ENCODE measurements at regions not wholly inside any gene's neighbourhood (a gene's known extent, or its start where the extent isn't known, plus 50 kb on each side); places are given as distances from the start of the nearest gene placed in this dataset.

- TF ChIP-seq ATF3 (IDR thresholded peaks at IDR 0.05) (no peak), TAF1 (conservative IDR thresholded peaks at IDR 0.05) (no peak), RXRA (IDR thresholded peaks at IDR 0.05) (no peak), GABPA (IDR thresholded peaks at IDR 0.05 in 1 of 2, conservative IDR thresholded peaks at IDR 0.05 in 1 of 2) (no peak), HNF4G (IDR thresholded peaks at IDR 0.05) (no peak), MAX (IDR thresholded peaks at IDR 0.05) (no peak)
Observed at GRCh38 chr17:13996748-13997147, 72.6 kb upstream of the COX10 start (continued).

- Histone ChIP-seq H3K4me3 (ENCODE audit: low read depth in 1 of 3, low read length in 3 of 3) (no peak overlapping the region), H3K9me3 (ENCODE audit: control insufficient read depth in 4 of 4, low read length in 3 of 4) (no peaks in the 10 kb centered on the region), H3K9ac (ENCODE audit: low read depth in 1 of 2, low read length in 2 of 2) (no peak overlapping the region), H3K27me3 (ENCODE audit: control insufficient read depth in 4 of 4, insufficient read depth in 4 of 4, low read length in 3 of 4) (no peaks in the 10 kb centered on the region), H3K27ac (ENCODE audit: low read depth in 1 of 2, low read length in 2 of 2) (no peak overlapping the region), H3K4me1 (ENCODE audit: control insufficient read depth in 4 of 4, insufficient read depth in 4 of 4, low read length in 3 of 4) (peaks cover 9 to 34% (median 25%) of the 10 kb centered on the region in 4 donors), H3K36me3 (ENCODE audit: control insufficient read depth in 4 of 4, insufficient read depth in 3 of 4, low read depth in 1 of 4, low read length in 3 of 4) (peaks cover 0 to 2% (median 0%) of the 10 kb centered on the region in 4 donors)
- TF ChIP-seq GABPA (IDR thresholded peaks at IDR 0.05 in 1 of 2, conservative IDR thresholded peaks at IDR 0.05 in 1 of 2): no peak
- TF ChIP-seq HNF4A (conservative IDR thresholded peaks at IDR 0.05): no peak
- TF ChIP-seq, protein P1, sequence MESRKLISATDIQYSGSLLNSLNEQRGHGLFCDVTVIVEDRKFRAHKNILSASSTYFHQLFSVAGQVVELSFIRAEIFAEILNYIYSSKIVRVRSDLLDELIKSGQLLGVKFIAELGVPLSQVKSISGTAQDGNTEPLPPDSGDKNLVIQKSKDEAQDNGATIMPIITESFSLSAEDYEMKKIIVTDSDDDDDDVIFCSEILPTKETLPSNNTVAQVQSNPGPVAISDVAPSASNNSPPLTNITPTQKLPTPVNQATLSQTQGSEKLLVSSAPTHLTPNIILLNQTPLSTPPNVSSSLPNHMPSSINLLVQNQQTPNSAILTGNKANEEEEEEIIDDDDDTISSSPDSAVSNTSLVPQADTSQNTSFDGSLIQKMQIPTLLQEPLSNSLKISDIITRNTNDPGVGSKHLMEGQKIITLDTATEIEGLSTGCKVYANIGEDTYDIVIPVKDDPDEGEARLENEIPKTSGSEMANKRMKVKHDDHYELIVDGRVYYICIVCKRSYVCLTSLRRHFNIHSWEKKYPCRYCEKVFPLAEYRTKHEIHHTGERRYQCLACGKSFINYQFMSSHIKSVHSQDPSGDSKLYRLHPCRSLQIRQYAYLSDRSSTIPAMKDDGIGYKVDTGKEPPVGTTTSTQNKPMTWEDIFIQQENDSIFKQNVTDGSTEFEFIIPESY (IDR thresholded peaks at IDR 0.05): no peak
- no peak for TF ChIP-seq YY1 (IDR thresholded peaks at IDR 0.05)
- TF ChIP-seq ATF3 (IDR thresholded peaks at IDR 0.05): no peak
- TF ChIP-seq SP1 (IDR thresholded peaks at IDR 0.05): no peak
- TF ChIP-seq RXRA (IDR thresholded peaks at IDR 0.05): no peak
- TF ChIP-seq RAD21 (IDR thresholded peaks at IDR 0.05): no peak
- no peak for TF ChIP-seq FOXA1 (IDR thresholded peaks at IDR 0.05)
- TF ChIP-seq, protein P2, sequence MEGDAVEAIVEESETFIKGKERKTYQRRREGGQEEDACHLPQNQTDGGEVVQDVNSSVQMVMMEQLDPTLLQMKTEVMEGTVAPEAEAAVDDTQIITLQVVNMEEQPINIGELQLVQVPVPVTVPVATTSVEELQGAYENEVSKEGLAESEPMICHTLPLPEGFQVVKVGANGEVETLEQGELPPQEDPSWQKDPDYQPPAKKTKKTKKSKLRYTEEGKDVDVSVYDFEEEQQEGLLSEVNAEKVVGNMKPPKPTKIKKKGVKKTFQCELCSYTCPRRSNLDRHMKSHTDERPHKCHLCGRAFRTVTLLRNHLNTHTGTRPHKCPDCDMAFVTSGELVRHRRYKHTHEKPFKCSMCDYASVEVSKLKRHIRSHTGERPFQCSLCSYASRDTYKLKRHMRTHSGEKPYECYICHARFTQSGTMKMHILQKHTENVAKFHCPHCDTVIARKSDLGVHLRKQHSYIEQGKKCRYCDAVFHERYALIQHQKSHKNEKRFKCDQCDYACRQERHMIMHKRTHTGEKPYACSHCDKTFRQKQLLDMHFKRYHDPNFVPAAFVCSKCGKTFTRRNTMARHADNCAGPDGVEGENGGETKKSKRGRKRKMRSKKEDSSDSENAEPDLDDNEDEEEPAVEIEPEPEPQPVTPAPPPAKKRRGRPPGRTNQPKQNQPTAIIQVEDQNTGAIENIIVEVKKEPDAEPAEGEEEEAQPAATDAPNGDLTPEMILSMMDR (IDR thresholded peaks at IDR 0.05; ENCODE audit: low read depth, low read length, missing input control): no peak
- TF ChIP-seq FOXA2 (IDR thresholded peaks at IDR 0.05): no peak
- TF ChIP-seq MAX (IDR thresholded peaks at IDR 0.05): no peak
- TF ChIP-seq EGR1 (IDR thresholded peaks at IDR 0.05; ENCODE audit: low read depth in 2 of 2): no peak
- no peak for TF ChIP-seq TAF1 (conservative IDR thresholded peaks at IDR 0.05)
- TF ChIP-seq NR2F2 (IDR thresholded peaks at IDR 0.05): no peak
- no peak for DNase-seq (ENCODE audit: low spot score)
- WGBS: 94% methylated on average over 2 of the region's 2 CpGs
Observed at GRCh38 chr17:14004927-14005620, 64.2 kb upstream of the COX10 start.
